Karpas-422 (cell line): ENCODE measurements at regions not wholly inside any gene's neighbourhood (a gene's known extent, or its start where the extent isn't known, plus 50 kb on each side); places are given as distances from the start of the nearest gene placed in this dataset.
"Not testable (repeated sequence)": the region's sequence is repeated elsewhere in the genome, so short reads cannot be mapped to it uniquely, and the experiment has no call there.

Source experiments
- DNase-seq: peaks from one replicate; pipeline ENCODE4 v3.0.0-alpha.2; 2015
- H2AFZ ChIP-seq: fragments of 200-600 bp; sonication (generic); 2 replicates; pipeline ENCODE4 v1.6.1; 2014; ENCODE audit warnings: antibody characterized with exemption, low read length, mixed read lengths
- H3K27ac ChIP-seq: fragments of 200-600 bp; sonication (generic); 2 replicates; pipeline ENCODE4 v1.5.1; 2014; ENCODE audit warnings: mild to moderate bottlenecking, low read length, moderate library complexity
- H3K27me3 ChIP-seq: fragments of 200-600 bp; sonication (generic); 2 replicates; pipeline ENCODE4 v1.6.1; 2014; ENCODE audit warnings: low read length, mixed read lengths
- H3K36me3 ChIP-seq: fragments of 200-600 bp; sonication (generic); 2 replicates; pipeline ENCODE4 v1.6.1; 2014; ENCODE audit warnings: low read length, mixed read lengths; ENCODE audit not compliant: insufficient read depth
- H3K4me1 ChIP-seq: fragments of 200-600 bp; sonication (generic); 2 replicates; pipeline ENCODE4 v1.6.1; 2014; ENCODE audit warnings: mild to moderate bottlenecking, low read length, mixed read lengths
- H3K4me2 ChIP-seq: fragments of 200-600 bp; sonication (generic); 2 replicates; pipeline ENCODE4 v1.6.1; 2014; ENCODE audit warnings: low read length, low read depth, mild to moderate bottlenecking; ENCODE audit not compliant: poor library complexity, severe bottlenecking
- H3K4me3 ChIP-seq: fragments of 200-600 bp; sonication (generic); 2 replicates; pipeline ENCODE4 v1.5.1; 2014; ENCODE audit warnings: mild to moderate bottlenecking, antibody characterized with exemption, low read length, mixed read lengths
- H3K79me2 ChIP-seq: fragments of 200-600 bp; sonication (generic); 2 replicates; pipeline ENCODE4 v1.6.1; 2014; ENCODE audit warnings: mild to moderate bottlenecking, low read length, mixed read lengths
- H3K9ac ChIP-seq: fragments of 200-600 bp; sonication (generic); 2 replicates; pipeline ENCODE4 v1.6.0; 2014; ENCODE audit warnings: low read length
- H3K9me2 ChIP-seq: fragments of 200-600 bp; sonication (generic), shearing (Covaris generic); replicated peaks from 2 replicates; pipeline ENCODE4 v1.6.0; 2014; ENCODE audit warnings: mild to moderate bottlenecking, low read length, moderate library complexity; ENCODE audit not compliant: insufficient read depth
- H3K9me3 ChIP-seq: fragments of 300-700, 200-600 bp; sonication (generic); 2 replicates; pipeline ENCODE4 v1.6.1; 2014; ENCODE audit warnings: low read length, mixed read lengths
- H4K20me1 ChIP-seq: fragments of 200-600 bp; sonication (generic); 2 replicates; pipeline ENCODE4 v1.6.1; 2014; ENCODE audit warnings: mild to moderate bottlenecking, antibody characterized with exemption, low read length, low read depth; ENCODE audit not compliant: insufficient read depth

GRCh38 chr13:16050055-16050454 lies 3131.6 kb downstream of the TUBA3C start:
- not testable (repeated sequence) for H2AFZ ChIP-seq, H3K4me3 ChIP-seq, H3K27me3 ChIP-seq, H3K79me2 ChIP-seq, H3K9ac ChIP-seq, H3K9me2 ChIP-seq, H3K9me3 ChIP-seq, H3K36me3 ChIP-seq, DNase-seq, H3K4me2 ChIP-seq, H3K4me1 ChIP-seq, H3K27ac ChIP-seq, H4K20me1 ChIP-seq

GRCh38 chr13:16017494-16018009 lies 3164.1 kb downstream of the TUBA3C start:
- H3K4me1 ChIP-seq, H4K20me1 ChIP-seq, H2AFZ ChIP-seq, H3K79me2 ChIP-seq, H3K27me3 ChIP-seq, H3K9me3 ChIP-seq, H3K36me3 ChIP-seq, H3K4me2 ChIP-seq, H3K4me3 ChIP-seq, H3K9me2 ChIP-seq, H3K27ac ChIP-seq, H3K9ac ChIP-seq: not testable (repeated sequence)
- peak; percentile 35 for DNase-seq

DNA sequence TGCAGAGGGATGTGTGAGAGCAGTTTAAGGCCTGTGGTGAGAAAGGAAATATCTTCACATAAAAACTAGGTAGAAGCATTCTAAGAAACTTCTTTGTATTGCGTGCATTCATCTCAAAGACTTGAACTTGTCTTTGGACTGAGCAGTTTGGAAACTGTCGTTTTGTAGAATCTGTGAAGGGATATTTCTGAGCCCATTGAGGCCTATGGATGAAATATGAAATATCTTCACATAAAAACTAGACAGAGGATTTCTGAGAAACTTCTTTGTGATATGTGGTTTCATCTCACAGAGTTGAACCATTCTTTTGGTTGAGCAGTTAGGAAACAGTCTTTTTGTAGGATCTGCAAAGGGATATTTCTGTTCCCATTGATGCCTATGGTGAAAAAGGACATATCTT lies 3173.4 kb downstream of the TUBA3C start:
- not testable (repeated sequence) for H2AFZ ChIP-seq, H3K4me2 ChIP-seq, H3K9ac ChIP-seq, H3K27ac ChIP-seq, H3K36me3 ChIP-seq, H3K79me2 ChIP-seq, H3K9me2 ChIP-seq, H4K20me1 ChIP-seq, H3K4me3 ChIP-seq, H3K4me1 ChIP-seq, H3K27me3 ChIP-seq
- peaks cover 12% of the 10 kb centered on the region for H3K9me3 ChIP-seq
- DNase-seq: peak; percentile 40
